ENCODE measurements at regions not wholly inside any gene's neighbourhood (a gene's known extent, or its start where the extent isn't known, plus 50 kb on each side); places are given as distances from the start of the nearest gene placed in this dataset.

DNA sequence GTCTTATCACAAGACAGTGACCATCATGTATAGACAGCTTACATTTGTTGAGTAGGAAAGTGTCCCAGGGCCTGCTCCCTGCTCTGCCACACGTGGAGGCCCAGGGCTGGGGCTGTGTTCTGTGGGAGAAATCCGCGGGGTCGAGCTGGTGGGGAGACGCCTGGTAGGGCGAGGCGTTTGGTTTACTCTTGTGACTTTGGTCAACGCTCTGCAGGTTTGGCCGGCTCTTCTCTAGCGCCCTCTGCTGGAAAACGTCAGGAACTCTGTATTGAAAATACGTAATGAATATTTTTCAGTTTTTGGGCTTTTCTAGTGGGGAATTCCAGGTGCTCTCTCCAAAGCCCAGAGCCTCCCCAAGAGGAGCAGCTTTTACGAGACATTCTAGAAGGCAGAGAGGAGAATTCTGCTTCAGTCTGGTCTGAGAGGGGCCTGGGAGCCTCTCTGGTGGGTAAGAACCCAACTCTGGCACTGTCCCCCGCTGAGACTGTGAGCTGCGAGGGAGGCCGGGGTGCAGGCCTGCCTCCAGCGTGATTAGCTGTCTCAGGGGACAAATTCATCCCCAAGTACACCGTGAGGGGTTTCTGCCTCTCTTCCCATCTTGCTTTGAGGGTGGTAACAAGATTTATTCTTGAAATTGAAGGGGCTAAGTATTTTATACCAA is 112.6 kb upstream of the RALGAPA2 start:
- Histone ChIP-seq H3K9me3 (no peaks in the 10 kb centered on the region), H3K27me3 (no peaks in the 10 kb centered on the region), H3K36me3 (no peaks in the 10 kb centered on the region), H3K4me1 (no peaks in the 10 kb centered on the region), H3K4me3 (no peak overlapping the region), H3K27ac (no peak overlapping the region)
- TF ChIP-seq, protein P1, sequence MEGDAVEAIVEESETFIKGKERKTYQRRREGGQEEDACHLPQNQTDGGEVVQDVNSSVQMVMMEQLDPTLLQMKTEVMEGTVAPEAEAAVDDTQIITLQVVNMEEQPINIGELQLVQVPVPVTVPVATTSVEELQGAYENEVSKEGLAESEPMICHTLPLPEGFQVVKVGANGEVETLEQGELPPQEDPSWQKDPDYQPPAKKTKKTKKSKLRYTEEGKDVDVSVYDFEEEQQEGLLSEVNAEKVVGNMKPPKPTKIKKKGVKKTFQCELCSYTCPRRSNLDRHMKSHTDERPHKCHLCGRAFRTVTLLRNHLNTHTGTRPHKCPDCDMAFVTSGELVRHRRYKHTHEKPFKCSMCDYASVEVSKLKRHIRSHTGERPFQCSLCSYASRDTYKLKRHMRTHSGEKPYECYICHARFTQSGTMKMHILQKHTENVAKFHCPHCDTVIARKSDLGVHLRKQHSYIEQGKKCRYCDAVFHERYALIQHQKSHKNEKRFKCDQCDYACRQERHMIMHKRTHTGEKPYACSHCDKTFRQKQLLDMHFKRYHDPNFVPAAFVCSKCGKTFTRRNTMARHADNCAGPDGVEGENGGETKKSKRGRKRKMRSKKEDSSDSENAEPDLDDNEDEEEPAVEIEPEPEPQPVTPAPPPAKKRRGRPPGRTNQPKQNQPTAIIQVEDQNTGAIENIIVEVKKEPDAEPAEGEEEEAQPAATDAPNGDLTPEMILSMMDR (IDR thresholded peaks at IDR 0.05), result peak; percentile 43 to 63 (median 60)
- TF ChIP-seq POLR2A (IDR thresholded peaks at IDR 0.05), result no peak
- peak; percentile 30 to 31 for DNase-seq
- intact Hi-C loops (cut with DNase I; ENCODE audit: low total_unique reads), result no loop called here

- intact Hi-C loops (cut with DNase I; ENCODE audit: low total_unique reads), result no loop called here
- no peaks in the 10 kb centered on the region for H3K4me1 ChIP-seq
- H3K9me3 ChIP-seq, result no peaks in the 10 kb centered on the region
- H3K27ac ChIP-seq, result no peak overlapping the region
- DNase-seq, result no peak
- TF ChIP-seq, protein P1 (IDR thresholded peaks at IDR 0.05), result no peak
- TF ChIP-seq POLR2A (IDR thresholded peaks at IDR 0.05), result no peak
- H3K36me3 ChIP-seq, result no peaks in the 10 kb centered on the region
- H3K27me3 ChIP-seq, result no peaks in the 10 kb centered on the region
- no peak overlapping the region for H3K4me3 ChIP-seq
These were observed 111.0 kb upstream of the RALGAPA2 start for GRCh38 chr20:20823476-20823881.

DNA sequence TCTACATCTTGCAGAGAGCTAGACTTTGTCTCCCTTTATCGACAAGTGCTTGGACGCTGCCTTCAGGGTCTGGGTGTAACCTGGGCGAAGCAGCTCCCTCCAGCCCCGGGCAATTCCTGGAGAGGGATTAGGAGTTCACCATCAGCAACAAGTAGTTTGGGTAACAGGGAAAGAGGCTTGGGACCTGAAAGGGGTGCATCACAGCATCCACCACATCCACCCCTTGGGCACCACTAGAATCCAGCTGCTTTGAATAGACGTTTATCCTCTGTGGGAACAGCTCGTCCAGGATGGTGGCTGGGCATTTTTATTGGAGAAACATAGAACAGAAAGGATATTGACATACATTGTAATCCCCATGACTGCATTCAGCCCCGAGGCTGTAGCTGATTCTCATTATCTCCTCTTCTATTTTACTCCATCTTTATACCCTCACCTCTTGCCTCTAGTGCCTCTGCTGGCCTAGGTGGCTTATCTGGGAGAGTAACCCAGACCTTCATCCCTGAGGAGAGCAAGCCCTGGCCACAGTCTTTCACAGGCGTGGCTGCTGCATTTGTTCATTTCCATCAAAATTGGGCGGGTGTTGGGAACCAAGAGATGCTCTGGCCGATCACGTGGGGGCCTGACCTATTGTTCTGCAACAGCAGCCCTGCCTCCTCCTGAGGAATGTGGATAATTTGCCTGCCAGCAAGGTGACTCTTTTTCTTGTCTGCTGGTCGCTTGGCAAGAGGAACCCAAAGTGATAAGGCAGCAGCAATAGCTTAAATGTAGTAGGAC is 109.2 kb upstream of the RALGAPA2 start:
- Histone ChIP-seq H3K9me3 (no peaks in the 10 kb centered on the region), H3K27me3 (no peaks in the 10 kb centered on the region), H3K4me1 (no peaks in the 10 kb centered on the region), H3K36me3 (no peaks in the 10 kb centered on the region), H3K27ac (no peak overlapping the region), H3K4me3 (no peak overlapping the region)
- intact Hi-C loops (cut with DNase I; ENCODE audit: low total_unique reads), result no loop called here
- TF ChIP-seq, protein P1 (IDR thresholded peaks at IDR 0.05), result no peak
- no peak for TF ChIP-seq POLR2A (IDR thresholded peaks at IDR 0.05)
- no peak for DNase-seq

DNA sequence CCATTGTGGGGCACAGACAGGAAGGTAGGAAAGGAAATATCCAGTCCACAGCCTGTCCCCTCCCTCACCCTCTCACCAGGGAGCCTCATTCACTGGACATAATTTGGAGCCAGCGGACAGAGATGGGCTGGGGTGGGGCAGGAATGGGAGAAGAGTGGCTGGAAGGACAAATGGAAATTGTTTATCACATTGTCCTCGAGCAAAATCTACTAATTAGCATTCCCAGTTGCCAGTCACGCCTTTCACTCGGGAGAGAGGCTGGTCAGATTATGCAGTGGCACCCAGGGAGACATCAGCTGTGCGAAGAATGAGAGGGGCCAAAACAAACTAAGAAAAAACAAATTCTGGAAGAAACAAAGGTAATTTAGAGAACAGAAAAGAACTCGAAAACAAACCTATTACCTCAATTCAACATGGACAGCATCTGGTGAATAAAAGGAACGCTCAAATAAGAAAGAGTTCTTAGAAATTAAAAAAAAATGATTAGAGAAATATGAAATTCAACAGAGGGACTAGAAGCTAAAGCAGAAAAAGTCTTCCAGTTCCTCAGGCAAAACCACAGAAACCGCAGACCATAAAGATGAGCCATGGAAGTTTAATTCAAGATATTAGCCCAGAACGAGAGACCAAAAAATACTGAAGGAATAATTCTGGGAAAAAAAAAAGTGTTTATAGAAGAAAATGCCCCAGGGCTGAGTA is 108.5 kb upstream of the RALGAPA2 start:
- H3K4me1 ChIP-seq, result no peaks in the 10 kb centered on the region
- H3K36me3 ChIP-seq, result no peaks in the 10 kb centered on the region
- TF ChIP-seq, protein P1 (IDR thresholded peaks at IDR 0.05), result no peak
- TF ChIP-seq POLR2A (IDR thresholded peaks at IDR 0.05), result no peak
- no peak overlapping the region for H3K4me3 ChIP-seq
- no peak overlapping the region for H3K27ac ChIP-seq
- intact Hi-C loops (cut with DNase I; ENCODE audit: low total_unique reads), result no loop called here
- no peak for DNase-seq
- no peaks in the 10 kb centered on the region for H3K9me3 ChIP-seq
- no peaks in the 10 kb centered on the region for H3K27me3 ChIP-seq

- Histone ChIP-seq H3K27me3 (no peaks in the 10 kb centered on the region), H3K9me3 (no peaks in the 10 kb centered on the region), H3K27ac (no peak overlapping the region), H3K36me3 (no peaks in the 10 kb centered on the region), H3K4me3 (no peak overlapping the region), H3K4me1 (no peaks in the 10 kb centered on the region)
- DNase-seq, result no peak
- intact Hi-C loops (cut with DNase I; ENCODE audit: low total_unique reads), result no loop called here
- TF ChIP-seq POLR2A (IDR thresholded peaks at IDR 0.05), result no peak
- TF ChIP-seq, protein P1 (IDR thresholded peaks at IDR 0.05), result no peak
These were observed 107.7 kb upstream of the RALGAPA2 start for GRCh38 chr20:20820104-20820503.
